OCI-LY1 (cell line): ENCODE measurements at regions not wholly inside any gene's neighbourhood (a gene's known extent, or its start where the extent isn't known, plus 50 kb on each side); places are given as distances from the start of the nearest gene placed in this dataset.

ENCODE experiments used
- H2AFZ ChIP-seq: fragments of 200-600 bp; sonication (generic), shearing (Covaris generic); 2 replicates; pipeline ENCODE4 v1.6.0; 2014; ENCODE audit warnings: antibody characterized with exemption, mild to moderate bottlenecking, low read length
- H3F3A ChIP-seq: fragments of 200-600 bp; sonication (generic), shearing (Covaris generic); 2 replicates; pipeline ENCODE4 v1.6.0; 2014; ENCODE audit warnings: mild to moderate bottlenecking, antibody characterized with exemption, low read length, moderate library complexity; ENCODE audit not compliant: insufficient read depth
- H3K27ac ChIP-seq: fragments of 200-600 bp; sonication (generic); 2 replicates; pipeline ENCODE4 v1.5.1; 2014; ENCODE audit warnings: low read length, mixed run types, mild to moderate bottlenecking, low read depth; ENCODE audit not compliant: poor library complexity, severe bottlenecking
- H3K27me3 ChIP-seq: fragments of 200-600 bp; sonication (generic); 2 replicates; pipeline ENCODE4 v1.6.0; 2014; ENCODE audit warnings: antibody characterized with exemption, mild to moderate bottlenecking, low read length, moderate library complexity; ENCODE audit not compliant: insufficient read depth
- H3K36me3 ChIP-seq: fragments of 200-600 bp; sonication (generic); 2 replicates; pipeline ENCODE4 v1.6.1; 2014; ENCODE audit warnings: mild to moderate bottlenecking, antibody characterized with exemption, low read length, moderate library complexity, mixed read lengths; ENCODE audit not compliant: insufficient read depth
- H3K4me1 ChIP-seq: fragments of 200-600 bp; sonication (generic); 2 replicates; pipeline ENCODE4 v1.5.1; 2014; ENCODE audit warnings: mild to moderate bottlenecking, low read length, moderate library complexity; ENCODE audit not compliant: insufficient read depth, severe bottlenecking
- H3K4me2 ChIP-seq: fragments of 200-600 bp; sonication (generic), shearing (Covaris generic); 2 replicates; pipeline ENCODE4 v1.6.1; 2014; ENCODE audit warnings: low read length
- H3K4me3 ChIP-seq: fragments of 200-600 bp; sonication (generic); 2 replicates; pipeline ENCODE4 v1.5.1; 2014; ENCODE audit warnings: low read length, low read depth, mild to moderate bottlenecking, mixed read lengths; ENCODE audit not compliant: poor library complexity, severe bottlenecking
- H3K79me2 ChIP-seq: fragments of 200-600 bp; shearing (Covaris generic); 2 replicates; pipeline ENCODE4 v1.6.1; 2016; ENCODE audit warnings: mixed run types, low read length, mixed read lengths; ENCODE audit not compliant: insufficient read depth
- H3K9ac ChIP-seq: fragments of 200-600 bp; sonication (generic), shearing (Covaris generic); 2 replicates; pipeline ENCODE4 v1.6.1; 2014; ENCODE audit warnings: mild to moderate bottlenecking, low read length, mixed read lengths
- H3K9me2 ChIP-seq: fragments of 200-600 bp; sonication (generic), shearing (Covaris generic); 2 replicates; pipeline ENCODE4 v1.6.1; 2014; ENCODE audit warnings: low read depth, mild to moderate bottlenecking, low read length, mixed read lengths
- H3K9me3 ChIP-seq: fragments of 200-600 bp; shearing (Covaris generic); 2 replicates; pipeline ENCODE4 v1.6.1; 2014; ENCODE audit warnings: low read length, mixed read lengths
- H4K20me1 ChIP-seq: fragments of 200-600 bp; sonication (generic), shearing (Covaris generic); 2 replicates; pipeline ENCODE4 v1.6.0; 2016; ENCODE audit warnings: mild to moderate bottlenecking, low read length; ENCODE audit not compliant: insufficient read depth
- EZH2 ChIP-seq: fragments of 200-600 bp; sonication (generic), shearing (Covaris generic); IDR thresholded peaks from 2 replicates; pipeline ENCODE4 v1.8.0; 2017; ENCODE audit warnings: borderline replicate concordance, mixed run types, mild to moderate bottlenecking, antibody characterized with exemption, low read length, moderate library complexity, mixed read lengths
- TF ChIP-seq, protein P1 (sequence below): fragments of 200-600 bp; sonication (generic), shearing (Covaris generic); IDR thresholded peaks from 2 replicates; pipeline ENCODE4 v1.5.1; 2017; ENCODE audit warnings: mild to moderate bottlenecking, antibody characterized with exemption, low read length, moderate library complexity, mixed read lengths

DNA sequence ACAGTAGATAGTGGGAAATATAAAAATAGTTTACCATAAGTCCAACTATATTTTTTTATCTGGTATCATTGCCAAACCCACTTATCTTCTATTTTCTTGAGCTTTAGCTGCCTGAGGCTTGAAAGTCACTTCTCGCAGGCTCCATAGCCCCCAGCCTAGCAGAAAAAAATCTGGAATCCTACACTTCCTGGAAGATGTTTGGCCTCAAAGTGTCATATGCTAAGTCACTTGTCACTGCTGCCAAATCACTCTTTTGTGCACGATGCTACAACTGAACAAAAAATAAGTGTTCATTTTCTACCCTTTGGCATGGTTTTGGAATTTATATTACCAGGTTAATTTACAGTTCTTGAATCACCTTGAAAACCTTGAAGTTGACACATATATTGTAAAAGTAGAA lies 612.5 kb upstream of the ATXN8OS start:
- Histone ChIP-seq H3K27me3 (no peaks in the 10 kb centered on the region), H3K9me2 (no peaks in the 10 kb centered on the region), H3K4me1 (no peaks in the 10 kb centered on the region)

DNA sequence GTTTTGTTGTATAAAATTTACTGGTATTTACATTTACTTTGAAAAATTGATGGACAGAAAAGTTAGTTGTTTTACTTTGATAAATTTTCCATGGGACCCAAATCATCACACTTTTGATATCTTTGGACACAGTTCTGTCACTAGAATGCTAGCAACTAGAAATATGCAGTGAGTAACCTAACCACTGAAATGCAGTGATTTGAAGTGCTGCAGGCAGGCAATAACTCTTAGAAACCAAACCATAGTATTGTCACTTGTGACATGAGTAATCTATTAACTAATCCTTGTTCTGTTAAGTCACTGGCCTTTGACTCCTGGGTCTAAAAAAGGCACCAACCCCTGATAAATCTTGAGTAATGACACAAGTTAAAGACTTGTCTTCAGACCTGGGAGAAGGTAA lies 620.0 kb upstream of the ATXN8OS start:
- H3K79me2 ChIP-seq = no peaks in the 10 kb centered on the region
- H3K9me3 ChIP-seq = peaks cover 8% of the 10 kb centered on the region; the same call in 1 of the 2 replicates
- H3K36me3 ChIP-seq = no peaks in the 10 kb centered on the region
- no peak overlapping the region for H3K4me2 ChIP-seq
- no peaks in the 10 kb centered on the region for H4K20me1 ChIP-seq
- no peak overlapping the region for H3K9ac ChIP-seq
- no peaks in the 10 kb centered on the region for H3K27me3 ChIP-seq
- TF ChIP-seq, protein P1, sequence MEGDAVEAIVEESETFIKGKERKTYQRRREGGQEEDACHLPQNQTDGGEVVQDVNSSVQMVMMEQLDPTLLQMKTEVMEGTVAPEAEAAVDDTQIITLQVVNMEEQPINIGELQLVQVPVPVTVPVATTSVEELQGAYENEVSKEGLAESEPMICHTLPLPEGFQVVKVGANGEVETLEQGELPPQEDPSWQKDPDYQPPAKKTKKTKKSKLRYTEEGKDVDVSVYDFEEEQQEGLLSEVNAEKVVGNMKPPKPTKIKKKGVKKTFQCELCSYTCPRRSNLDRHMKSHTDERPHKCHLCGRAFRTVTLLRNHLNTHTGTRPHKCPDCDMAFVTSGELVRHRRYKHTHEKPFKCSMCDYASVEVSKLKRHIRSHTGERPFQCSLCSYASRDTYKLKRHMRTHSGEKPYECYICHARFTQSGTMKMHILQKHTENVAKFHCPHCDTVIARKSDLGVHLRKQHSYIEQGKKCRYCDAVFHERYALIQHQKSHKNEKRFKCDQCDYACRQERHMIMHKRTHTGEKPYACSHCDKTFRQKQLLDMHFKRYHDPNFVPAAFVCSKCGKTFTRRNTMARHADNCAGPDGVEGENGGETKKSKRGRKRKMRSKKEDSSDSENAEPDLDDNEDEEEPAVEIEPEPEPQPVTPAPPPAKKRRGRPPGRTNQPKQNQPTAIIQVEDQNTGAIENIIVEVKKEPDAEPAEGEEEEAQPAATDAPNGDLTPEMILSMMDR = no peak
- TF ChIP-seq EZH2 = no peak
- no peak overlapping the region for H3K4me3 ChIP-seq
- no peak overlapping the region for H3K27ac ChIP-seq
- H3F3A ChIP-seq = no peaks in the 10 kb centered on the region
- H3K9me2 ChIP-seq = no peaks in the 10 kb centered on the region
- H2AFZ ChIP-seq = no peak overlapping the region
- H3K4me1 ChIP-seq = no peaks in the 10 kb centered on the region

More for the DNA sequence above, 612.5 kb upstream of the ATXN8OS start:
- H3F3A ChIP-seq = no peaks in the 10 kb centered on the region
- H4K20me1 ChIP-seq = no peaks in the 10 kb centered on the region
- H3K9ac ChIP-seq = no peak overlapping the region
- H3K27ac ChIP-seq = no peak overlapping the region
- no peak for TF ChIP-seq EZH2
- TF ChIP-seq, protein P1 = no peak
- no peak overlapping the region for H3K4me3 ChIP-seq
- no peak overlapping the region for H3K4me2 ChIP-seq
- H2AFZ ChIP-seq = no peak overlapping the region
- no peaks in the 10 kb centered on the region for H3K36me3 ChIP-seq
- H3K9me3 ChIP-seq = 0 out of 2 replicates have a peak, but pooled peaks cover 2% of the 10 kb centered on the region
- H3K79me2 ChIP-seq = no peaks in the 10 kb centered on the region

DNA sequence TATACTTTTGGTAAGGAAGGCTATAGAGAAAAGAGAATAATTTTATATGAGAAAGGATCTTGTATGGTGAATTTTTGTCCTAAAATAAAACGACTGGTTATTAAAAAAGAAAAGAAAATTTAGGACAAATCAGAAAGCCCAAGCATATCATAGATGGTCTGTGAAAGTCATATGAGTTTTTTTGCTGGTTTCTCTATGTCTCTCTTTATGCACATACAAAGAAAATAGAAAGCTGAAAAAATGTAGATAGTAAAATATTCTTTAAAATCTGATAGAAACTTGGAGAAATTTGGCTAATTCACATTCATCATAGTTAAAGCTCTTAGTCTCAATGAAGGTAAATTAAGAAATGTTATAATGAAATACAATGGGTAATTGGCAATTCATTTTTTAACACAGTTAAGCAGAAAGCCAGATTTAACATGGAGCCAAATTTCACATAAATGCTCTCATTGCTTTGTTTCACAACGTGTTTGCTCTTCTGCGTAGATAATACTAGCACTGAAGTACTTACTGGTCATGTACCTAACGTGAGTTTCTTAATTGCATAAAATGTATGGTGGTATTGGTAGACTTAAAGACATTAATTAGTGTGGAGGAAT lies 621.5 kb upstream of the ATXN8OS start:
- Histone ChIP-seq H3K36me3 (no peaks in the 10 kb centered on the region), H3K9me3 (peaks cover 5% of the 10 kb centered on the region; the same call in 1 of the 2 replicates), H3K27ac (no peak overlapping the region), H4K20me1 (no peaks in the 10 kb centered on the region), H3K9me2 (no peaks in the 10 kb centered on the region), H3K4me3 (no peak overlapping the region), H3K27me3 (no peaks in the 10 kb centered on the region), H3K79me2 (no peaks in the 10 kb centered on the region), H3K4me1 (no peaks in the 10 kb centered on the region), H3F3A (no peaks in the 10 kb centered on the region), H2AFZ (no peak overlapping the region), H3K9ac (no peak overlapping the region), H3K4me2 (no peak overlapping the region)
- TF ChIP-seq, protein P1 = no peak
- no peak for TF ChIP-seq EZH2
